ENCODE measurements at regions not wholly inside any gene's neighbourhood (a gene's known extent, or its start where the extent isn't known, plus 50 kb on each side); places are given as distances from the start of the nearest gene placed in this dataset.
A peak's percentile ranks its signal among the peaks of the same experiment; 100 is the strongest.

DNA sequence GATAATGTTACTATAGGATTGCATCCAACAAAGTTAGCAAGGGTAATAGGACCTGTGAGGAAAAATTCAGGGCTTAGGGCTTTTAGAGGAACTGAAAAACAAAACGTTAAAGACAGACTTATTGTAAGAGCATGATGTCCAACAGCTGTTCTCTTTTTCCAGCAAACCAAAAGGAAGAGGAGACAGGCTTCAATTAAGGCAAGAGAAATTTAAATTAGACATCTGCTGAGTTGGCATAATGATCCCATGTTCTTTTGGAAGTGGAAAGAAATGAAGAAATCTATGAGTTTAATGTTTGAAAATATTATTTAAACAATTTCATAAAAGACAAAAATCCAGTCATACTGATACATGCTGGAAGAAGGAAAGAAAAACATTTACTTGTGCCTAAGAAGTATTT, 95.7 kb upstream of the HMGCLL1 start:
- 36 to 47% (median 43%) methylated on average over 1 of the region's 1 CpG for WGBS, 4 donors
- Histone ChIP-seq H3K4me3 (no peak overlapping the region), H3K27me3 (no peaks in the 10 kb centered on the region), H3K9me3 (no peaks in the 10 kb centered on the region), H3K27ac (no peak overlapping the region), H3K36me3 (no peaks in the 10 kb centered on the region), H3K4me1 (peaks cover 0 to 5% (median 0%) of the 10 kb centered on the region in 12 donors)
- intact Hi-C loops (cut with DNase I) = loop anchor here in 1 of 10 donors (5.0 kb wide), 1 partner anchor 67 kb away; no protein-coding TSS in a partner anchor
- no peak for TF ChIP-seq POLR2A (IDR thresholded peaks at IDR 0.05)
- TF ChIP-seq, protein P1, sequence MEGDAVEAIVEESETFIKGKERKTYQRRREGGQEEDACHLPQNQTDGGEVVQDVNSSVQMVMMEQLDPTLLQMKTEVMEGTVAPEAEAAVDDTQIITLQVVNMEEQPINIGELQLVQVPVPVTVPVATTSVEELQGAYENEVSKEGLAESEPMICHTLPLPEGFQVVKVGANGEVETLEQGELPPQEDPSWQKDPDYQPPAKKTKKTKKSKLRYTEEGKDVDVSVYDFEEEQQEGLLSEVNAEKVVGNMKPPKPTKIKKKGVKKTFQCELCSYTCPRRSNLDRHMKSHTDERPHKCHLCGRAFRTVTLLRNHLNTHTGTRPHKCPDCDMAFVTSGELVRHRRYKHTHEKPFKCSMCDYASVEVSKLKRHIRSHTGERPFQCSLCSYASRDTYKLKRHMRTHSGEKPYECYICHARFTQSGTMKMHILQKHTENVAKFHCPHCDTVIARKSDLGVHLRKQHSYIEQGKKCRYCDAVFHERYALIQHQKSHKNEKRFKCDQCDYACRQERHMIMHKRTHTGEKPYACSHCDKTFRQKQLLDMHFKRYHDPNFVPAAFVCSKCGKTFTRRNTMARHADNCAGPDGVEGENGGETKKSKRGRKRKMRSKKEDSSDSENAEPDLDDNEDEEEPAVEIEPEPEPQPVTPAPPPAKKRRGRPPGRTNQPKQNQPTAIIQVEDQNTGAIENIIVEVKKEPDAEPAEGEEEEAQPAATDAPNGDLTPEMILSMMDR (IDR thresholded peaks at IDR 0.05) = no peak
- ATAC-seq (no peak), DNase-seq (no peak)

DNA sequence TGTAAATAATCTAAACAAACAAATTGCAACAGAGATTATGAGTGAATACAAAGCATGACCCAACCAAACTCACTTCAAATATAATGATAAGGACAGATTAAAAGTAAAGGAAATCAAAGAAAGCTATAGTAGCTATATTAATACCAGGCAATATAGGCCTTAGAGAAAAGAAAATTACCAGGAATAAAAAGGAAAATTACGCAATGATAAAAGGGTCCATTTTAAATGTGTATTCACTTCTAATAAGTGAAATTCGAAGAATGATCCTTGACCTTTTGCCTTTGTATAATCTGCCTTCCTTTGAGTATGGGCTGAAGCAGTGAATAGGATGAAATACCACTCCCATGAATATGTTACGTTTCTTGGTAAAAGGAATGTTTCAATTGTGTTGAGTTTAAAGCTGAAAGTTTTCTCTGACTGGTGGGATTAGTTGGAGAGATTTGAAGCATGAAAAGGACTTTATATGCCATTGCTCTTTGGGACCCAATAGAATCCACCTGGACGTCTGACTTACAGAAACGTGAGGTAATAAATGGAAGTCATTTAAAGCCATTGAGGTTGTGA, 91.9 kb upstream of the HMGCLL1 start:
- ATAC-seq (no peak), DNase-seq (no peak)
- Histone ChIP-seq H3K9me3 (no peaks in the 10 kb centered on the region), H3K4me3 (no peak overlapping the region), H3K36me3 (no peaks in the 10 kb centered on the region), H3K27ac (no peak overlapping the region), H3K4me1 (peaks cover 0 to 16% (median 0%) of the 10 kb centered on the region in 12 donors), H3K27me3 (no peaks in the 10 kb centered on the region)
- TF ChIP-seq, protein P1 (IDR thresholded peaks at IDR 0.05) = no peak
- TF ChIP-seq POLR2A (IDR thresholded peaks at IDR 0.05) = no peak
- 82 to 88% (median 86%) methylated on average over 5 of the region's 5 CpGs for WGBS, 4 donors
- intact Hi-C loops (cut with DNase I) = loop anchor here in 1 of 10 donors (5.0 kb wide), 1 partner anchor 64 kb away; no protein-coding TSS in a partner anchor

DNA sequence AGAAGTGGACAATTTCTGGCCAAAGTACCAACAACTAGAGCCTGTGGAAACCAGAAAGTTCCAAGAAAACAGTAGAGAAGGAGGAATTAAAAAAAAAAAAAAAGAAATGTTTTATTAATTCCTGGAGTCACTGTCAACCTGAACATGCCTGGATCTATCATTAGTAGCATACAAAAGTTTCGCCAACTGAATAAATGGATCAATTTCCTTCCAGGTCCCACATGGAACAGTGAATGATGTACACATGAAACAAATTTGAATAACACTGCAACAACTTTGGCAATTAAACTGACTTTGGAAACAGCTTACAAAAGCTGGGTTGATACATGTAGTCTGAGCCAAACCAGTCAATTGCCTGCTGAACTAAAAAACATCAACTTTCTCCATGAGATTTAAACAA, 90.0 kb upstream of the HMGCLL1 start:
- TF ChIP-seq, protein P1 (IDR thresholded peaks at IDR 0.05) = no peak
- TF ChIP-seq POLR2A (IDR thresholded peaks at IDR 0.05) = no peak
- H3K27ac ChIP-seq = peak overlapping the region in 11 of 12 donors; percentile 24 to 67 (median 41)
- WGBS, 4 donors = 81 to 93% (median 89%) methylated on average over 1 of the region's 1 CpG
- no peak for ATAC-seq
- no peak overlapping the region for H3K4me3 ChIP-seq
- peaks cover 0 to 3% (median 0%) of the 10 kb centered on the region in 12 donors for H3K9me3 ChIP-seq
- H3K36me3 ChIP-seq = no peaks in the 10 kb centered on the region
- H3K4me1 ChIP-seq = peaks cover 0 to 11% (median 0%) of the 10 kb centered on the region in 12 donors
- no peak for DNase-seq
- H3K27me3 ChIP-seq = no peaks in the 10 kb centered on the region
- intact Hi-C loops (cut with DNase I) = no loop called here

- ATAC-seq = peak; percentile 48 to 70 (median 54)
- intact Hi-C loops (cut with DNase I) = no loop called here
- DNase-seq = no peak
These were observed 89.6 kb upstream of the HMGCLL1 start for GRCh38 chr6:55668591-55668990.

More at GRCh38 chr6:55668591-55668990, 89.6 kb upstream of the HMGCLL1 start:
- peaks cover 0 to 11% (median 0%) of the 10 kb centered on the region in 12 donors for H3K4me1 ChIP-seq
- no peaks in the 10 kb centered on the region for H3K27me3 ChIP-seq
- peak overlapping the region in 11 of 12 donors; percentile 24 to 67 (median 41) for H3K27ac ChIP-seq
- peaks cover 0 to 7% (median 0%) of the 10 kb centered on the region in 12 donors for H3K9me3 ChIP-seq
- H3K4me3 ChIP-seq = no peak overlapping the region
- WGBS, 4 donors = 44 to 60% (median 47%) methylated on average over 3 of the region's 3 CpGs
- TF ChIP-seq, protein P1 (IDR thresholded peaks at IDR 0.05) = no peak
- H3K36me3 ChIP-seq = no peaks in the 10 kb centered on the region

All from heart left ventricle (tissue), 16 donors.